GM23248 (cell line): ENCODE measurements at regions not wholly inside any gene's neighbourhood (a gene's known extent, or its start where the extent isn't known, plus 50 kb on each side); places are given as distances from the start of the nearest gene placed in this dataset.

ENCODE experiments used
- DNase-seq: peaks from one replicate; pipeline ENCODE4 v3.0.0-alpha.2; 2015
- H2AFZ ChIP-seq: fragments of 200-600 bp; sonication (generic); 2 replicates; pipeline ENCODE4 v1.6.1; 2016; ENCODE audit warnings: antibody characterized with exemption
- H3F3A ChIP-seq: fragments of 200-600 bp; sonication (generic); 2 replicates; pipeline ENCODE4 v1.6.1; 2016; ENCODE audit warnings: mild to moderate bottlenecking, antibody characterized with exemption, mixed run types; ENCODE audit not compliant: insufficient read depth
- H3K27ac ChIP-seq: fragments of 200-600 bp; sonication (generic); 2 replicates; pipeline ENCODE4 v1.5.1; 2016; ENCODE audit warnings: mild to moderate bottlenecking
- H3K27me3 ChIP-seq: fragments of 200-600 bp; sonication (generic); replicated peaks from 2 replicates; pipeline ENCODE4 v1.6.1; 2016; ENCODE audit warnings: mild to moderate bottlenecking; ENCODE audit not compliant: insufficient read depth
- H3K36me3 ChIP-seq: fragments of 200-600 bp; sonication (generic); 2 replicates; pipeline ENCODE4 v1.6.1; 2016; ENCODE audit warnings: low read depth, mild to moderate bottlenecking
- H3K4me1 ChIP-seq: fragments of 200-600 bp; sonication (generic); 2 replicates; pipeline ENCODE4 v1.6.1; 2016; ENCODE audit warnings: mild to moderate bottlenecking; ENCODE audit not compliant: insufficient read depth
- H3K4me2 ChIP-seq: fragments of 200-600 bp; sonication (generic); one replicate; pipeline ENCODE4 v1.6.1; 2016; ENCODE audit warnings: mild to moderate bottlenecking; ENCODE audit not compliant: unreplicated experiment
- H3K4me3 ChIP-seq: fragments of 200-600 bp; sonication (generic); 2 replicates; pipeline ENCODE4 v1.5.1; 2016; ENCODE audit warnings: mild to moderate bottlenecking
- H3K79me2 ChIP-seq: fragments of 200-600 bp; sonication (generic); 2 replicates; pipeline ENCODE4 v1.6.1; 2016; ENCODE audit warnings: mild to moderate bottlenecking; ENCODE audit not compliant: insufficient read depth
- H3K9ac ChIP-seq: fragments of 200-600 bp; sonication (generic); 2 replicates; pipeline ENCODE4 v1.6.1; 2016; ENCODE audit warnings: mild to moderate bottlenecking
- H3K9me2 ChIP-seq: fragments of 200-600 bp; sonication (generic); 2 replicates; pipeline ENCODE4 v1.6.1; 2016; ENCODE audit warnings: mixed run types, mild to moderate bottlenecking, moderate library complexity; ENCODE audit not compliant: insufficient read depth
- H3K9me3 ChIP-seq: fragments of 200-600 bp; sonication (generic); one replicate; pipeline ENCODE4 v1.6.1; 2017; ENCODE audit warnings: low read depth
- H4K20me1 ChIP-seq: fragments of 200-600 bp; sonication (generic); 2 replicates; pipeline ENCODE4 v1.6.0; 2016; ENCODE audit not compliant: insufficient read depth
- EZH2 ChIP-seq: fragments of 200-600 bp; sonication (generic); IDR thresholded peaks from 2 replicates; pipeline ENCODE4 v1.6.1; 2018; ENCODE audit warnings: antibody characterized with exemption, mild to moderate bottlenecking; ENCODE audit not compliant: insufficient read depth, poor library complexity, severe bottlenecking
- EZH2phosphoT487 ChIP-seq: fragments of 200-600 bp; sonication (generic); IDR thresholded peaks from 2 replicates; pipeline ENCODE4 v1.6.1; 2018; ENCODE audit warnings: antibody characterized with exemption, moderate library complexity, mild to moderate bottlenecking, low read depth; ENCODE audit not compliant: insufficient read depth
- WGBS, 2 experiments: methylation state at CpG; one replicate each; pipeline ENCODE4 v1.1.6; 2015 to 2017; ENCODE audit warnings: low lambda C conversion rate in 2 of 2, low coverage in 1 of 2; ENCODE audit errors: missing lambda C conversion rate in 2 of 2; 5-methylcytosine and 5-hydroxymethylcytosine counted together
- in situ Hi-C: fragments of 300-500 bp; cut with MboI; formaldehyde crosslinking; loops from 2 replicates; pipeline ENCODE4 v1.15.0; 2020

GRCh38 chr9:118418887-118419565 lies 714.8 kb downstream of the TLR4 start:
- Histone ChIP-seq H3K4me1 (no peaks in the 10 kb centered on the region), H2AFZ (no peak overlapping the region), H3K9me3 (no peaks in the 10 kb centered on the region), H3K79me2 (no peaks in the 10 kb centered on the region), H3K4me2 (no peak overlapping the region), H4K20me1 (no peaks in the 10 kb centered on the region), H3K27ac (no peak overlapping the region), H3K36me3 (no peaks in the 10 kb centered on the region), H3K27me3 (no peaks in the 10 kb centered on the region), H3K9ac (no peak overlapping the region), H3K9me2 (no peaks in the 10 kb centered on the region), H3K4me3 (no peak overlapping the region), H3F3A (no peaks in the 10 kb centered on the region)
- DNase-seq: no peak
- WGBS, 2 experiments: 13 to 16% methylated on average over 2 of the region's 2 CpGs
- TF ChIP-seq EZH2 (no peak), EZH2phosphoT487 (no peak)
- in situ Hi-C loops: no loop called here

GRCh38 chr9:118419676-118420075 lies 715.5 kb downstream of the TLR4 start:
- TF ChIP-seq EZH2phosphoT487: no peak
- WGBS, 2 experiments: 17 to 24% methylated on average over 1 of the region's 1 CpG
- DNase-seq: no peak
- H3K9me2 ChIP-seq: no peaks in the 10 kb centered on the region
- no peaks in the 10 kb centered on the region for H3K4me1 ChIP-seq
- H3K27me3 ChIP-seq: no peaks in the 10 kb centered on the region
- H3F3A ChIP-seq: no peaks in the 10 kb centered on the region
- no peaks in the 10 kb centered on the region for H3K79me2 ChIP-seq
- H3K9ac ChIP-seq: no peak overlapping the region
- H3K4me2 ChIP-seq: no peak overlapping the region
- no peaks in the 10 kb centered on the region for H3K9me3 ChIP-seq
- no peak overlapping the region for H2AFZ ChIP-seq
- no peaks in the 10 kb centered on the region for H3K36me3 ChIP-seq
- H3K4me3 ChIP-seq: no peak overlapping the region
- in situ Hi-C loops: no loop called here
- no peaks in the 10 kb centered on the region for H4K20me1 ChIP-seq
- no peak overlapping the region for H3K27ac ChIP-seq

GRCh38 chr9:118422508-118422907 lies 718.3 kb downstream of the TLR4 start:
- Histone ChIP-seq H2AFZ (no peak overlapping the region), H3K27ac (no peak overlapping the region), H3K9me2 (no peaks in the 10 kb centered on the region), H3K9me3 (no peaks in the 10 kb centered on the region), H3K36me3 (no peaks in the 10 kb centered on the region), H3K4me2 (no peak overlapping the region), H3K4me3 (no peak overlapping the region), H3K27me3 (no peaks in the 10 kb centered on the region), H3K79me2 (no peaks in the 10 kb centered on the region), H3K4me1 (no peaks in the 10 kb centered on the region), H4K20me1 (no peaks in the 10 kb centered on the region), H3F3A (no peaks in the 10 kb centered on the region), H3K9ac (no peak overlapping the region)
- 36 to 51% methylated on average over 2 of the region's 2 CpGs for WGBS, 2 experiments
- no peak for DNase-seq
- in situ Hi-C loops: no loop called here
- TF ChIP-seq EZH2 (no peak), EZH2phosphoT487 (no peak)

GRCh38 chr9:118423021-118423420 lies 718.8 kb downstream of the TLR4 start:
- 7 to 12% methylated on average over 3 of the region's 3 CpGs for WGBS, 2 experiments

GRCh38 chr9:118423721-118424120 lies 719.5 kb downstream of the TLR4 start:
- Histone ChIP-seq H3K4me2 (no peak overlapping the region), H3K36me3 (no peaks in the 10 kb centered on the region), H3F3A (no peaks in the 10 kb centered on the region), H3K4me3 (no peak overlapping the region), H4K20me1 (no peaks in the 10 kb centered on the region), H3K4me1 (no peaks in the 10 kb centered on the region), H3K9ac (no peak overlapping the region), H3K79me2 (no peaks in the 10 kb centered on the region), H3K9me2 (no peaks in the 10 kb centered on the region), H2AFZ (no peak overlapping the region), H3K27me3 (no peaks in the 10 kb centered on the region), H3K27ac (no peak overlapping the region), H3K9me3 (no peaks in the 10 kb centered on the region)
- WGBS, 2 experiments: 31 to 33% methylated on average over 4 of the region's 4 CpGs
- in situ Hi-C loops: no loop called here
- TF ChIP-seq EZH2phosphoT487 (no peak), EZH2 (no peak)
- DNase-seq: no peak

More at GRCh38 chr9:118423021-118423420, 718.8 kb downstream of the TLR4 start:
- in situ Hi-C loops: no loop called here
- Histone ChIP-seq H3K4me2 (no peak overlapping the region), H3K9me2 (no peaks in the 10 kb centered on the region), H3K4me3 (no peak overlapping the region), H4K20me1 (no peaks in the 10 kb centered on the region), H3K27me3 (no peaks in the 10 kb centered on the region), H3K9me3 (no peaks in the 10 kb centered on the region), H2AFZ (no peak overlapping the region), H3K79me2 (no peaks in the 10 kb centered on the region), H3K27ac (no peak overlapping the region), H3K4me1 (no peaks in the 10 kb centered on the region), H3F3A (no peaks in the 10 kb centered on the region), H3K9ac (no peak overlapping the region), H3K36me3 (no peaks in the 10 kb centered on the region)
- TF ChIP-seq EZH2 (no peak), EZH2phosphoT487 (no peak)
- no peak for DNase-seq
